ENCODE measurements at regions not wholly inside any gene's neighbourhood (a gene's known extent, or its start where the extent isn't known, plus 50 kb on each side); places are given as distances from the start of the nearest gene placed in this dataset.

DNA sequence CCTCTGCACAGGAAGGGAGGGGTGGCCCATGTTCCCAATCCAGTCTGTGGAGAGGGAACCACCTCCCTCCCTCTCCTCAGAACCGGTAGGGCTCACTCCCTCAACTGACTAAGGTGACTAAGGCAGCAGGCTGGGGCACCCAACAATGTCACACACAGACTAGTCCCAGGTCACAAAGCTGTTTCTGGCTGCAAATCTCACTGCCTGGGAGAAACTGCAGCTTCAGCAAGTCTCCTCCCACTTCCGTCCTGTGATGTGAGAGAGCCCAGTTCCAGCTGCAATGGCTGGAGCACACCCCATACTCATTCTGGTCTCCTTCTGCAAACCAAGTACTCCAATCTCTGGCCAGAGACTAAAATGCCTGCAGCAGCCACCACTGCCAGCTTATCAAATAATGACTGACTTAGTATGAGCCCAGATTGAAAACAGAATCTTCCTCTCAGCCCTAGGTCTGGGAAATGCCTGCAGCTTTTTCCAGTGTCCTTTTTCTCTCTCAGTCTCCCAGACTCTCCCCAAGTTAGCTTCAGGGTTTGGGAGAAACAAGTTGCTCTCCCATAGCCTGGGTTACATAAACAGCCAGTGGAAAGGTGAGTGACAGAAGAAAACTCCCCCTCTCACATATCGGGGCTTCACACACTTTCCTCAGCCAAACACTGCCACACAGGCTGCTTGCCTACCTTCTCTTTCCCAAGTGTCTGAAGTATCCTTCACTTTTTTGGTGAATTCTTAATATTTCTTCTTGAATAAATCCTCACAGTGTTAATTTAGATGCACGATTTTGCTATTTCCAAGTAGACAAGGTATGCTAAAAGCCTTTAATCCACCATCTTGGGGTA is 247.4 kb upstream of the RASA1 start:
- H3K9me3 Mint-ChIP-seq (ENCODE audit: unreplicated experiment): no peaks in the 10 kb centered on the region
- no peak overlapping the region for H3K27ac Mint-ChIP-seq (ENCODE audit: unreplicated experiment)
- TF ChIP-seq, protein P1, sequence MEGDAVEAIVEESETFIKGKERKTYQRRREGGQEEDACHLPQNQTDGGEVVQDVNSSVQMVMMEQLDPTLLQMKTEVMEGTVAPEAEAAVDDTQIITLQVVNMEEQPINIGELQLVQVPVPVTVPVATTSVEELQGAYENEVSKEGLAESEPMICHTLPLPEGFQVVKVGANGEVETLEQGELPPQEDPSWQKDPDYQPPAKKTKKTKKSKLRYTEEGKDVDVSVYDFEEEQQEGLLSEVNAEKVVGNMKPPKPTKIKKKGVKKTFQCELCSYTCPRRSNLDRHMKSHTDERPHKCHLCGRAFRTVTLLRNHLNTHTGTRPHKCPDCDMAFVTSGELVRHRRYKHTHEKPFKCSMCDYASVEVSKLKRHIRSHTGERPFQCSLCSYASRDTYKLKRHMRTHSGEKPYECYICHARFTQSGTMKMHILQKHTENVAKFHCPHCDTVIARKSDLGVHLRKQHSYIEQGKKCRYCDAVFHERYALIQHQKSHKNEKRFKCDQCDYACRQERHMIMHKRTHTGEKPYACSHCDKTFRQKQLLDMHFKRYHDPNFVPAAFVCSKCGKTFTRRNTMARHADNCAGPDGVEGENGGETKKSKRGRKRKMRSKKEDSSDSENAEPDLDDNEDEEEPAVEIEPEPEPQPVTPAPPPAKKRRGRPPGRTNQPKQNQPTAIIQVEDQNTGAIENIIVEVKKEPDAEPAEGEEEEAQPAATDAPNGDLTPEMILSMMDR (IDR thresholded peaks at IDR 0.05; ENCODE audit: unreplicated experiment): no peak
- H3K27me3 Mint-ChIP-seq (ENCODE audit: unreplicated experiment): peaks cover 2% of the 10 kb centered on the region
- H3K4me3 Mint-ChIP-seq (ENCODE audit: unreplicated experiment): no peak overlapping the region
- DNase-seq (ENCODE audit: low spot score): no peak
- no peaks in the 10 kb centered on the region for H3K36me3 Mint-ChIP-seq (ENCODE audit: low read depth, unreplicated experiment)
- H3K4me1 Mint-ChIP-seq (ENCODE audit: unreplicated experiment): no peaks in the 10 kb centered on the region

DNA sequence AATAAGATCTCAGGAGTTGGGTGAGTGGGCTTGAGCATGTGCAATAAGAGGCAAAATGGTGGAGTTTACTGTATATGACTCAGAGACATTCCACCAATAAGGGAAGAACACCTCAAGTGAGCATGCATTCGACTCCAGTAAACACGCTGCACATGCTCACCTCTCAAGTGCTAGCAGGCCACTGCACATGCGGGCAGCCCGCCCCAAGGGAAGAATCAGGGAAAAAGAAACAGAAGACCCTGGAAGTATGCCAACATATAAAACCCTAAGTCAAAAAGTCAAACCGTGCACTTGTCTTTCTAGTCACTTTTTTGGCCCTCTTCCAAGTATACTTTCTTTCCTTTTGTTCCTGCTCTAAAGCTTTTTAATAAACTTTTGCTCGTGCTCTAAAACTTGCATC is 245.3 kb upstream of the RASA1 start:
- H3K4me1 Mint-ChIP-seq (ENCODE audit: unreplicated experiment): no peaks in the 10 kb centered on the region
- no peaks in the 10 kb centered on the region for H3K36me3 Mint-ChIP-seq (ENCODE audit: low read depth, unreplicated experiment)
- TF ChIP-seq, protein P1 (IDR thresholded peaks at IDR 0.05; ENCODE audit: unreplicated experiment): no peak
- no peaks in the 10 kb centered on the region for H3K9me3 Mint-ChIP-seq (ENCODE audit: unreplicated experiment)
- no peak for DNase-seq (ENCODE audit: low spot score)
- no peak overlapping the region for H3K4me3 Mint-ChIP-seq (ENCODE audit: unreplicated experiment)
- no peak overlapping the region for H3K27ac Mint-ChIP-seq (ENCODE audit: unreplicated experiment)
- peaks cover 2% of the 10 kb centered on the region for H3K27me3 Mint-ChIP-seq (ENCODE audit: unreplicated experiment)

DNA sequence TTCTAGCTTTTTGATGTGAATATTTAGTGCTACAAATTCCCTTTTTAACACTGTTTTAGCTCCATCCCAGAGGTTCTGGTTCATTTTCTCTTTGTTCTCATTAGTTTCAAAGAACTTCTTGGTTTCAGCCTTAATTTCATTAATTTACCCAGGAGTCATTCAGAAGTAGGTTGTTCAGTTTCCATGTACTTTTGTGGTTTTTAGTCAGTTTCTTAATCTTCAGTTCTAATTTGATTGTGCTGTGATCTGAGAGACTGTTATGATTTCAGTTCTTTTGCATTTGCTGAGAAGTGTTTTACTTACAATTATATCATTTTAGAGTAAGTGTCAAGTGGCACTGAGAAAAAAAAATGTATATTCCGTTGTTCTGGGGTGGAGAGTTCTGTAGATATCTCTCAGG is 240.1 kb upstream of the RASA1 start:
- Mint-ChIP-seq H3K27me3 (ENCODE audit: unreplicated experiment) (peaks cover 2% of the 10 kb centered on the region), H3K9me3 (ENCODE audit: unreplicated experiment) (no peaks in the 10 kb centered on the region), H3K27ac (ENCODE audit: unreplicated experiment) (no peak overlapping the region), H3K4me3 (ENCODE audit: unreplicated experiment) (no peak overlapping the region), H3K36me3 (ENCODE audit: low read depth, unreplicated experiment) (no peaks in the 10 kb centered on the region), H3K4me1 (ENCODE audit: unreplicated experiment) (no peaks in the 10 kb centered on the region)
- TF ChIP-seq, protein P1 (IDR thresholded peaks at IDR 0.05; ENCODE audit: unreplicated experiment): no peak
- no peak for DNase-seq (ENCODE audit: low spot score)

DNA sequence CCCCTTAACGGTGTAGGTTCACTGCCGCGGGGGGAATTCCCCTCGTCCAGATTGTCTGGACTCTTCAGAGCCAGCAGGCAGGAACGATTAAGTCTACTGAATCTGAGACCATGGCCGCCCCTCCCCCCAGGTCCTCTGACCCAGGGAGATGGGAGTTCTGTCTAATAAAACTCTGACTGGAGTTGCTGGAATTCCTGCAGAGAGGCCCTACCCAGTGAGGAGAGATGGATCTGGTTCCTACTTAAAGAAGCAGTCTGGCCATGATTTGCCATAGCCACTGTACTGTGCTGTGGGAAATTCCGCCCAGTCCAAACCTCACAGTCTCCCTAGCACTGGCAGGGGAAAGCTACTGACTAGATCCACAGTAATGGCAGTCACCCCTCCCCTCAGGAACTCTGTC is 237.7 kb upstream of the RASA1 start:
- no peaks in the 10 kb centered on the region for H3K27me3 Mint-ChIP-seq (ENCODE audit: unreplicated experiment)
- no peak overlapping the region for H3K27ac Mint-ChIP-seq (ENCODE audit: unreplicated experiment)
- no peaks in the 10 kb centered on the region for H3K9me3 Mint-ChIP-seq (ENCODE audit: unreplicated experiment)
- no peak overlapping the region for H3K4me3 Mint-ChIP-seq (ENCODE audit: unreplicated experiment)
- no peak for DNase-seq (ENCODE audit: low spot score)
- H3K36me3 Mint-ChIP-seq (ENCODE audit: low read depth, unreplicated experiment): no peaks in the 10 kb centered on the region
- no peaks in the 10 kb centered on the region for H3K4me1 Mint-ChIP-seq (ENCODE audit: unreplicated experiment)
- TF ChIP-seq, protein P1 (IDR thresholded peaks at IDR 0.05; ENCODE audit: unreplicated experiment): no peak

DNA sequence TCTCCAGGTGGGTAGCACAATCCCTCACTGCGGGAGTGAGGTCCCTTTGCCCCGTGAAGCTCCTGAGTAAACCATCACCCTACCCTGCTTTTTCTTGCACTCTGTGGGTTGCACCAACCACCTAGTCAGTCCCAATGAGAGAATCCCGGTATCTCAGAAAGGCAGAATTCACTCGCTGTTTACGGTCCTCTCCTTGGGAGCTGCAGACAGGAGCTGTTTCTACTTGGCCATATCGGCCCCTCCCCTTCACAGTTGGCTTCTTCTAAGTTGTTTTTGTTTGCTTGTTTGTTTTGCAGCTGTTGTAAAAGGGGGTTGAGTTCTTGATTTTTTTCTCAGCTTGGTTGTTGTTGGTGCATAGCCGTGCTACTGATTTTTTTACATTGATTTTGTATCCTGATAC is 237.0 kb upstream of the RASA1 start:
- TF ChIP-seq, protein P1 (IDR thresholded peaks at IDR 0.05; ENCODE audit: unreplicated experiment): no peak
- H3K27ac Mint-ChIP-seq (ENCODE audit: unreplicated experiment): no peak overlapping the region
- no peak overlapping the region for H3K4me3 Mint-ChIP-seq (ENCODE audit: unreplicated experiment)
- no peaks in the 10 kb centered on the region for H3K9me3 Mint-ChIP-seq (ENCODE audit: unreplicated experiment)
- H3K27me3 Mint-ChIP-seq (ENCODE audit: unreplicated experiment): no peaks in the 10 kb centered on the region
- DNase-seq (ENCODE audit: low spot score): no peak
- no peaks in the 10 kb centered on the region for H3K36me3 Mint-ChIP-seq (ENCODE audit: low read depth, unreplicated experiment)
- H3K4me1 Mint-ChIP-seq (ENCODE audit: unreplicated experiment): no peaks in the 10 kb centered on the region

Measured in endothelial cell (in vitro differentiated cells).